ENCODE measurements at regions not wholly inside any gene's neighbourhood (a gene's known extent, or its start where the extent isn't known, plus 50 kb on each side); places are given as distances from the start of the nearest gene placed in this dataset.

DNA sequence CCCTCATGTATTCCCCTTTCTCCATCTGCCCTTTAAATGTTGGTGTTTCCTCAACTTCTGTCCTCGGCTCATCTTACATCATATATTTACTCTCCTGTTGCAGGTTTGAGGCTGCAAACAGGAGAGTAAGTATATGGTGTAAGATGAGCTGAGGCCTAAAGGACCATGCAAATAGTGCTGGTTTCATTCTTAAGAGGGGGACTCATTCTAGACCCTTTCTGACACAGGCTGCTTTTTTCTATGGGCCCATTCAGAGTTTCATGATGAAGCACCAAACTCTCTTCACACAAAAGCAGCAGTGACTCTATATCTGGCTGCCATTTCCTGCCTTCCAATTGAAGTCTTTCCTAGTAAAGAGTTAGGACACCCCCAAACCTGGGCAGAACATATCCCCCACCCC lies 218.5 kb downstream of the PHLDA1 start (continued):
- TF ChIP-seq, protein P1, sequence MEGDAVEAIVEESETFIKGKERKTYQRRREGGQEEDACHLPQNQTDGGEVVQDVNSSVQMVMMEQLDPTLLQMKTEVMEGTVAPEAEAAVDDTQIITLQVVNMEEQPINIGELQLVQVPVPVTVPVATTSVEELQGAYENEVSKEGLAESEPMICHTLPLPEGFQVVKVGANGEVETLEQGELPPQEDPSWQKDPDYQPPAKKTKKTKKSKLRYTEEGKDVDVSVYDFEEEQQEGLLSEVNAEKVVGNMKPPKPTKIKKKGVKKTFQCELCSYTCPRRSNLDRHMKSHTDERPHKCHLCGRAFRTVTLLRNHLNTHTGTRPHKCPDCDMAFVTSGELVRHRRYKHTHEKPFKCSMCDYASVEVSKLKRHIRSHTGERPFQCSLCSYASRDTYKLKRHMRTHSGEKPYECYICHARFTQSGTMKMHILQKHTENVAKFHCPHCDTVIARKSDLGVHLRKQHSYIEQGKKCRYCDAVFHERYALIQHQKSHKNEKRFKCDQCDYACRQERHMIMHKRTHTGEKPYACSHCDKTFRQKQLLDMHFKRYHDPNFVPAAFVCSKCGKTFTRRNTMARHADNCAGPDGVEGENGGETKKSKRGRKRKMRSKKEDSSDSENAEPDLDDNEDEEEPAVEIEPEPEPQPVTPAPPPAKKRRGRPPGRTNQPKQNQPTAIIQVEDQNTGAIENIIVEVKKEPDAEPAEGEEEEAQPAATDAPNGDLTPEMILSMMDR (conservative IDR thresholded peaks at IDR 0.05; ENCODE audit: low read depth, low read length), result no peak
- TF ChIP-seq BHLHE40 (IDR thresholded peaks at IDR 0.05; ENCODE audit: low read depth, low read length), result no peak
- TF ChIP-seq POLR2A (IDR thresholded peaks at IDR 0.05; ENCODE audit: low read depth, low read length), result no peak
- no peak for TF ChIP-seq FOS (IDR thresholded peaks at IDR 0.05; ENCODE audit: low read depth, low read length)
